GM19455 (cell line): ENCODE measurements at regions not wholly inside any gene's neighbourhood (a gene's known extent, or its start where the extent isn't known, plus 50 kb on each side); places are given as distances from the start of the nearest gene placed in this dataset.

Experiments
- ATAC-seq: cut with Tn5 transposase; IDR thresholded peaks from one replicate; pipeline ENCODE4 v1.9.1; 2021; ENCODE audit not compliant: unreplicated experiment

DNA sequence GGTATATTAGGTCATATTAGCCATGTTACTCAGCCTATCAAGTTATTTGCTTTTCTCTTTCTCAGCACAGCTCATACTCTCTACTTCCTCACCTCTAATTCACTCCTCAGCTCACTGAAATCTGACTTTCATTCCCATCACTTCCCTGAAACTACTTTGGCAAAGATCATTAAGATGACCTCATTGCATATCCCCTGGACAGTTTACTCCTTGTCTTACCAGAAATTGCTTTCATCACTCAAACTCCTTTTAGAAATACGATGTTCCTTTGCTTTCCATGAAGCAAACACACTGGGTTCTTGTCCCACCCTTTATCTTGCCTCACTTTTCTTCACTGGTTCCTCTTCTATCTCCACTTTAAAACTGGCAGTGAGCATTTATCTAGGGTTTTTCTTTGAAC is 354.4 kb downstream of the TUSC7 start:
- no peak for ATAC-seq

DNA sequence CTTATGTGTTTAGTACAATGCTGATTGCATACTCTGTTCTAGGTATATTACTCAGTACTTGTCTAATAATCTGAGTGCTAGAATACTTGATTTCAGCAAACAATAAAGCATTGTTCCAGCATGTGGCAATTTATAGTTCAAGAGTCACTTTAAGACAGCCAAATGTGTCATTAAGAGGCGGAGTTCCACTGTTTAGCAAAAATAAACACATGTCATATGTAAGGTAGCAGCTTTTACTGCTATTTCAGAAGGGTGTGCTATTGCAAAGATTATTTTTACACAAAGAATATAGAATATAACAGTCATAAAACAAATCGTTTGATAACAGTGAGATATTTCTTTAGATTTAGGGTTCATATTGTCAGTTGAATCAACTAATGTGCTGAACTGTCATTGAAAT is 358.7 kb downstream of the TUSC7 start:
- no peak for ATAC-seq

DNA sequence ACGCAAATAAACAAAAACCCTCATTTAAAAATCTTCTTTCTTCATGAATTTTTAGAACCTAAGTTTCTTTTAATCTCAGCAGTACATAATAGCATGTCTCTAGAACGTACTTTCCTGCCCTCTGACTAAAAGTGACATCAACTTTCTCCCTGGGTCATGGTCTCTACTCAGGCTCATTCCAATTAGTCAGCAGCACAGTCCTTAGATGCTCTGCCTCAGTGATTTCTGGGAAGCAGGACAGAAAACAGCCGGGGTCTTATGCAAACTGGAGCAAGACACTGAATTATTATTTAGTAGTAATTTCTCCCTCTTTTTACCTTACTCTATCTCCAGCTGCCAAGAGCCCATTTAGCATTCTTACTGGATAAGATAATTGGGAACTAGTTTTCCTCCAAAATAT is 365.2 kb downstream of the TUSC7 start:
- no peak for ATAC-seq

DNA sequence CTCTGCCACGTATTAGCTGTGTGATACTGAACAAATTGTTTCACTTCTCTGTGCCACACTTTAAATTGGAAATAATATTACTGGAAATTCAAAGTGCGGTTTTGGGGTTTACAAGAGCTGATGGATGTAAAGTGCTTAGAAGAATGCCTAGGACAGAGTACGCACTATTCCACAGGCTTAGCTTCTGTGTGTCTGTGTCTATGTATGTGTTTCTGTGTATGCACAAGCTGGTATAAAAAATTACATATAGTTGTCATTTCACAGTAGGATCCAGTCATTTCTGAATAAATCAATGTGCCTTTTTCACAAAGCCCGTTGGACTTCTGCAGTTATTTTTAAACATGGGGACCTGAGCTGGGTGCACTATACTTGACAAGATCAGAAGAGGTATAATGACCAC is 370.4 kb downstream of the TUSC7 start:
- no peak for ATAC-seq

DNA sequence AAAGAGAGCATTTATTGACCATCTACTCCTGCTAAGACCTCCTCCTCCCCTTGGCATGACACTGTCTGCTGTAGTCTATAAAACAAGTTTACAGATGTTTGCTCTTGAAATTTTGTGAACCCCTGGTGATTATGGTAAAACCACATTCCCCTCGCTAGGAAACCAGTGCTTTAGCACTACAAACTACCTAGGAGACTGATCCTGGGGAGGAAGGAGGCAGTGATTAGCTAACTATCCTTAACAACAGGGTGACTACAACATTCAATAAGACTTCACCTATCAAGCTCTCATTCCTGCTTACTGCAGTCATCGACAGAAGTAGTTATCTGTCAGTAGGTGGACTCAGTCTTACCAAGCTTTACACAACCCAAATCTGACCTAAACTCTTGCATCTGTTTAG is 371.3 kb downstream of the TUSC7 start:
- no peak for ATAC-seq

DNA sequence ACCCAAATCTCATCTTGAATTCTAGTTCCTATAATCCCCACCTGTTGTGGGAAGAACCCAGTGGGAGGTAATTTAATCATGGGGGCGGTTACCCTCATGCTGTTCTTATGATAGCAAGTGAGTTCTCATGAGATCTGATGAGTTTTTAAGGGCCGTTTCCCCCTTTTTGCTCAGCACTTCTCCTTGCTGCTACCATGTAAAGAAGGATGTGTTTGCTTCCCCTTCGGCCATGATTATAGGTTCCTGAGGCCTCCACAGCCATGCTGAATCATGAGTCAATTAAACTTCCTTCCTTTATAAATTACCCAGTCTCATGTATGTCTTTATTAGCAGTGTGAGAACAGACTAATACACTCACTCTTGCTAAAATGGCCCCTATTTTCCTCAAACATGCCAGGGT is 374.7 kb downstream of the TUSC7 start:
- no peak for ATAC-seq

DNA sequence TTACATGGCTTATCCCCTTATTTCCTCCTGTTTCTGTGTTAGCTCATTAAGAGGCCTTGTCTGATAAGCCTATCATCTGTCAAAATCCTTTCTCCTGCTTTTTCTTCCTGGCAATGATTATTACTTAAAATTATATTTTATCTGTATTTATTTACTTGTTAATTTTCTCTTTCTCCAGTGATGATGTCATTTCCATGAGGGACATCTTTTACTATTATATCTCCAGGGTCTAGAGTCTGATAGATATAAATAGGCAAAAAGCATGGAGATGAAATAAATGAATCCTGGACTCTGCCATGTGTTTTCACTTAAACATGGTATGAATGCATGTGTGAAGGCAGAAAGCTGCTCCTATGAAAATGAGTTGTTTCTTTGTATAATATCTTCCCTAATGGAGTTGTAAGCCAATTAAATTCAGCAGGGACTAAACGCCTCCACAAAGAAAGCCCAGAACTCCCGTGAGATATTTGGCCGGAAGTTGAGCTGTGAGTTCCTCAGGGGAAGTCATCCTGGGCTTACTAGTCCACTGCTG is 375.2 kb downstream of the TUSC7 start:
- no peak for ATAC-seq

DNA sequence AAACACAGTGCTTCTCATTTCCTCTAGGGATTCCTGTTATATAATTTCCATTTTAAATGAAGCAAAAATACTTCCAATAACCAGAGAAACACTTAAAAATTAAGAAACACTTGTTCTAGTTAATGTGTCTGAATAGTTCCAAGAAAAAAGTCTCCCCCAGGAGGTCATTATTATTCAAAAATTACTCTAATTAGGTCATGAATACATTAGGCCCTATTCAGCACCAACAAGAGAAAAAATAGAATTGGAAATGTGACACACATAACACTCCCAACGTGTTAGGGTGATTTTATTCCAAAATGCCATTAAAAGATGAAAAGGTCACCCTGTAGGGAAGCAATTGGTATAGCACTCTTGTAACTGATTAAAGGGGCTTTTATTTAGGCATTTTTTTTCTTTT is 382.1 kb downstream of the TUSC7 start:
- no peak for ATAC-seq

DNA sequence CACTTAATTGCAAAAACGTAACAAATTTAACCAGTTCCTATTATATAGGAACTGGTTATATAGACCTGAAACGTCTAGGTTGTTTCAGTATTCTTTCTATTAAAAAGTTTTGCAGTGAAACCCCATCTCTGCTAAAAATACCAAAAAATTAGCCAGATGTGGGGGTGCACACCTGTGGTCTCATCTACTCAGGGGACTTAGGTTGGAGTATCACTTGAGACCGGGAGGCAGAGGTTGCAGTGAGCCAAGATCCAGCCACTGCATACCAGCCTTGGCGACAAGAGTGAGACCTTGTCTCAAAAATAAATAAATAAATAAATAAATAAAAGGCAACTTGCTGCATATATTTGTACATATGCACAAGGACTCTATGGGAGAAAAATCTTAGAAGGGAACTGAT is 387.0 kb downstream of the TUSC7 start:
- ATAC-seq = no peak

DNA sequence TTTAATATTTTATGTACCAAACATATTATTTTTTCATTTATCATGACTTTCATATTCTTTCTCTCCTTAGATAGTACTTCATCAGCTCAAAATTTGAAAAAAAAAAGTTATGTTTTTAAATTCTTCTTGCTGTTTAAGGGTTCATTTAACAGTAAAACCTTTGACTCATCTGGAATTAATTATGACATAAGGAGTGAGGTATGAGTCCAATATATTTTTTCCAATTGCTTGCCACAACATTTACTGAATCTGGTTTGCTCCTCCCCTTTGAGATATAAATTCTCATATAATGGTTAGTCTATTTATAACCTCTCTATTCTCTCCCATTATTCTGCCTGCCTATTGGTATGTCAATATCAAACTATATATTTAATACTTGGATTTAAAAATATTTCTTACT is 387.8 kb downstream of the TUSC7 start:
- ATAC-seq = no peak

DNA sequence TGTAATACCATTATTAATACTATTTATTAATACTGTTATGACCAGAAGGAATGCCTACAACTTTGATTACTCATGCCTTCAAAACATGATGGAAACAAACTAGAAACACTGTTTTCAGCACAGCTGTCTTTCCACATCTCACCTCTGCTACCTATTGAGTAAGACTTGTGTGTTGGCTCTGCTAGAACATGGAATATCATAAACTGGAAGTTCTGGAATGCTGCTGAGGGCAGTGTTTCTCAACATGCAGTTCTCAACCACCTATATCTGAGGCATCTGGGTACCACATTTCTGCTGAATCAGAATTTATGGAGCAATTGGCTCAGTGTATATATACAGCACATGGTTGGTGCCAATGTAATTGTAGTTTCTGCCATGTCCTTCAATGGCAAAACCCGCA is 392.1 kb downstream of the TUSC7 start:
- ATAC-seq = no peak

DNA sequence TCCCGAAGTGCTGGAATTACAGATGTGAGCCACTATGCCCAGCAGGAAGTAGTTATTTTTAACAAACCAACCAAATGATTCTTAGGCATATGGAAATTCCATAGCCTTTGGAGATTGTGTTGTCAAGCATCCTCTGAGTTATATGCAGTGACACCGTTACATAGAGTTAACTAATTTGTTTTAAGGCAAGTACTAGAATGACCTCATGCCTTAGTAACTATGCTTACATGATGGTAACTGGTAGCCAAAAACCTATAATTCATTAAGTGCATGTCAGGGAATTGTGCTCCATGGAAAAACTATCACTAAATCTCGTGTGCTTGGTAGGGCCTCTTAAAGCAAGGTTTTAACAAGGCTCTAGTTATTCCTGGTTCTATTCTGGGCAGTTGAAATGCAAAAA is 392.8 kb downstream of the TUSC7 start:
- ATAC-seq = no peak

DNA sequence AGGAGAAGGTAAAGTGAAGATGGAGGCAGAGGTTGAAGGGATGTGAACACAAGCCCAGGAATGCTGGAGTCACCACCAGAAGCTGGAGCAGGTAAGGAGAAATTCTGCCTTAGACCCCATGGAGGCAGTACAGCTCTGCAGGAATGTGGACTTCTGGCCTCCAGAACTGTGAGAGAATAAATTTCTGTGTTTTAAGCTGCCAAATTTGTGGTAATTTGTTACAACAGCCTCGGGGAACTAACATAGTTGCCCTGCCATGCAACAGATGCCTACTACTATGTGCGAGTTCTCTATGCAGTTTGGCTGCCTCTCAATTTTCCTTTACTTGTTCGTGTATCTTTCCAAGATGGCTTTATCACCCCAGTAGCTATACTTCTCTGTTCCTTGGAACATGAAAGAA is 394.1 kb downstream of the TUSC7 start:
- ATAC-seq = no peak

DNA sequence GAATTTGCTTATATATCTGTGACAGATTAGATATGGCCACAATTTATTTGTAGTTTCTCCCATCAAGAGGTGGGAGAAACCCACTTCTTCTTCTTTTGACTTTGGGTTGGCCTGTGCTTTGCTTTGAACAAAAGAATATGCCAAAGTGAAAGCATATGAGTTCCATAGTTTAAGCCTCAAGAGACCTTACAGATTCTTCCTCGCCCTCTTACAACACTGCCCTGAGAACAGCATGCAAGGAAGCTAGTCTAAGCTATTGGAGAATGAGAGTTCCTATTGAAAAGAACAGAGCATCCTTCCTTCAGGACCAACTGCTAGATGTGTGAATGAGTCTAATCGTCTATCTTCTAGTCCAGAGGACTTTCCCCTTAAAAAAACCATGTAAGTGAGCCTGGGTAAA is 394.8 kb downstream of the TUSC7 start:
- no peak for ATAC-seq

DNA sequence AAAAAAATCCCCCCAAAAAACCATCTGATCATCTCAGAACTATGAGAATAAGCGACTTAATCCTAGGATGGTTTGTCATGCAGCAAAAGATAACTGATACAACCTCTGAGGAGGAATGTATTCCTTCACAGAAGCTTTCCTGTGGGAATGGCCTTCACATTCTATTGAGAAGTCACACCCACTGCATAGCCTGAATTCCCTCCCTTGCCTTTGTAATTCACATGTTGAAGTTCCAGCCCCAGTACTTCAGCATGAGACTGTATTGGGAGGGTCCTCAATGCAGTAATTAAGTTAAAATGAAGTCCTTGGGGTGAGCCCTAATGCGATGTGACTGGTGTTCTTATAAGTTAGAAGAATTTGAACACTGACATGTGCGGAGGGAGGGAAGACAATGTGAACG is 395.2 kb downstream of the TUSC7 start:
- ATAC-seq = no peak

DNA sequence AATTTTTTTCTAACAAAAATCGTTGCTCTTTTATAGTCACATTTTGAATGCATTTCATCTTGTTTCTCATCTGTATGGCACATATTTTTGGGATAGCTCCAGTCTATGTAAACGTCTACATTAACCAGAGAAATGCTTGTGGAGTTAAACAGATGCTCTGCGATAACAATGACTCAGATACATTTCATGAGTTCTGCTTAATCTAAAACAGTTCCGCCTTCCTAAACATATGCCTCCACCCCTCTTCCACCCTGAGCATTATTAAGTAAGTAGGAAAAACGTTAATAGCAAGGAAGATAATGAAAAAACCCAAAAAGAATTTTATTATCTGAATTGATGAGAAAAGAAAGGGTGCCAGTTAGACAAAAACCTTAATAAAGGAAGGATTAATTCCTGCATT is 396.1 kb downstream of the TUSC7 start:
- ATAC-seq = no peak

DNA sequence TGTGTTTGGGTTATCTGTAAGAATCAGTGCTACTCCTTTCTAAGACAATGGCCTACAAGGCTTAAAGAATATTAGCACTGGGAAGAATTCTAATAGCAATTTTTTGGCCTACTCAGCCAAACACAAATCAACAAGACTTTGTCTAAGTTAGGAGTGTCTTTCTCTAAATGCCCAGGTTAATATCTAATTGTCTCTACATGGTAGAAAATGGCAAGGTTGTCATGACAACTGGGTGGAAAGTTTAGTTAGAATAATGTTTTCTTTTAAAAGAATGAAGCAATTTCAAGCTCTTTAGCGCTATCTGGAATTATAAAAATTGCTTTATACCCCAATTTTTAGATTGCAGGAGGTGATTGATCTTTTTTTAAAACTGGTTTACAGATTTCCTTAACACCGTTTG is 396.8 kb downstream of the TUSC7 start:
- no peak for ATAC-seq

DNA sequence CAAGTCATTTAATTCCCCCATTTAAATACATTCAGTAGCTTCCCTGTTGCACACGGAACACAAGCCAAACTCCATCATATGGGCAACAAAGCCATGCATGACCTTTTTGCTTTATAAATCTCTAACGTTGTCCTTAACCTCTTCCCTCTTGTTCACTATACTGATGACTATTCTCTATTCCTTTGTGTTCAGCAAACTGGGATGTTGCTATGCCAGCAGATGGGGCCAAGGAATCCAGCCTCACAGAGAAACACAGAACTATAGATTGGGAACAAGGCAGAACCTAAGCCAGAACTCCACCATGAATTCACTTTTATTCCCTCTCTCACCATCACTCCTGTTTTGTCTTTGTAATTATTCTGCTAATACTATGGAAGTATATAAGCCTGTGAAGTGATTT is 398.4 kb downstream of the TUSC7 start:
- no peak for ATAC-seq

DNA sequence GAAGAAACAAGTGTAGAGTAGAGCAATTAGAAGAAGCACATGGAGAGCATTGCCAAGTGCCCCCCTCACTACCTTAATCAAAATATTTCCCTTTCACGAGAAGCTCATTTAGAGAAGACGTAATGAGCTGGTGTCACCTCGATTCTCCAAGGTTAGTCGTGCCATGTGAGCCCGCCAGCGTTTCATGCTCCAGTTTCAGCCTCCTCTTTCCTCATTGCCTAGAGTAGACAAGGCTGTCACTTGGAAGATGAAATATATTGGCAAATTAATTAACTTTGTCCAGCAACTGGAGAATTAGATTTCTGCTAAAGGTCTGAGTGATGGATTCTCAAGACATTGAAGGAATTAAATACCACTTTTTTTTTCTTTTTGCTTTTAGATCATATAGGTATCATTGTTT is 399.6 kb downstream of the TUSC7 start:
- ATAC-seq = no peak

DNA sequence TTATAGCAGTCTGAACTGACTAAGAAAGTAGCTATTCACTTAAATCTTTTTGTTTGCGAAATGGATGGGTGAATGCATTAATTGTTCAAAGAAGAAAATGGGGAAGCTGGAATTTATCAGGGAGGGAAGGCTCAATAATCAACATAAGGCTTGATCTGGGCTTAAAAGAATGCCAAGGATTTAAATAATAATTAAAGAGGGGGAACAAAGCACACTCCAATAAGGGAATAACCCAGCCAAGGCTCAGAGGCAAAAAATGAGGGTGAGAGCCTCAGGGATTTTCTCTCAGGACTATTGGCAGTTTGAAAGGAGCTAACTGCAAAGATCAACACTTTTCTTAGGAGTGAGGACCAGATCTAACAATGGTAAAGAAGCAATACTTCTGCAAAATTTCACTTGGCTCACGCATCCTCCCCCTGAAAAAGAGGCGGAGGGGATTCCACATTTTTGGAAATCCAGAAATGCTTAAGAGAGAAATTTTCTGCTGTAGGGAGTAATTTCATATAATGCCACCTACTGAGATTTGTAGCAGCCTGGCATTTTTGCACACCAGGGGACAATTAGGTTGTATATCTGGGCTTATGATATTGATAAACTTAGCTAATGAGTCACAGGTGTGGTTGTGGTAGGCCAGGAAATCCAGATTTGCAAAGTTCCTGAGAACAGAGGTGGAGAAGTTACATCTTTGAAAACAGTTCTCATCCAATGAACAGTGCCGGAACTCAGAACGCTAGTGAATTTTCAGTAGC is 405.1 kb downstream of the TUSC7 start:
- ATAC-seq = no peak

DNA sequence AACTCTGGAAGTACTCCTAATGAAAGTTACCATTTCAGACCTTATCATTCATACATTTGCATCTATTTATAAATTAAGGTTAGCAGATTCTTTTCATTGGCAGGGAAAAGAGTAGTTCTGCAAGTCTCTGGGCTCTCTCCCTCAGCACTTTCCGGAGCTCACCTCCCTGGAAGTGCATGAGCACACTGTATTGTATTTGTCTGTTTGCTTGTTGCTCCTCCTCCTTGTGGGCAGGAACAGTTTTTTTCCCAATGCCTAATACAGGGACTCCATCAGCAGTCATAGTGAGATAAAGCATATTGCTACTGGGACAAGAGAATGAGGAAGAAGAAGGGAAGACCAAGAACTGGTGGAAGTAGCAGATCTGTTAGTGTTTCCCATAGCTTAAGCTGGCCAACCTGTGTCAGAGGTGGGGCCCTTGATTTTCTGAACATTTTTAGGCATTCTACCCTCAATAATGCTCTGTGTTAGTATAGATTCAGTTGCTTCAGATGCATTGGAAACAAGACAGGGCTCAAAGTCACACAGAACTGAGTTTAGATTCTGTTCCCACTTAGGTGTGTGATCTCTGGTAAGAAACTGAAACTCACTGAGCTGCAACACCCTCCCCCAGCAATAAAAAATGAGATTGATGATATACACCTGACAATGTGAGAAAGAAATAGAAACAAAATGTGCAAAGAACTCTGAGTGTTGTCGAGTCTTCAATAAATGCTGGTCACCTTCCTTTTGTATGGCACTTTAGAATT is 407.8 kb downstream of the TUSC7 start:
- ATAC-seq = no peak

DNA sequence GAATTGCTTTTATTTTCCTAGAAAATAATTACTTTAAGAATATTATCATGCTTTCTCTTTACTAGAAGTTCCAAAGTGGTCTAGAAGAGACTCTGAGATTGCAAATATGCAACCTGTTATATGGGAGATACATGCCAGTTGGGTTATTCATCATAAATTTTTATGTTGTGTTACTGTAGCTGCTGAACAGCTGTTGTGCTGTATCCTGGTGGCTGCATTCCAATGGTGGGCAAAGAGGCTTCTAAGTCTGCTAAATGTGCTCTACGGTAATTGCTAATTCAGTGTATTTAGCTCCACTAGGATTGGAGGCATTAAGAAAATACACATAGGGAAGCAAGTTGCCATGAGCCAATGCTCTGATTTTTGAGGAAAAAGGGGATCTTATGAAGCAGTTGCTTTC is 409.0 kb downstream of the TUSC7 start:
- no peak for ATAC-seq

DNA sequence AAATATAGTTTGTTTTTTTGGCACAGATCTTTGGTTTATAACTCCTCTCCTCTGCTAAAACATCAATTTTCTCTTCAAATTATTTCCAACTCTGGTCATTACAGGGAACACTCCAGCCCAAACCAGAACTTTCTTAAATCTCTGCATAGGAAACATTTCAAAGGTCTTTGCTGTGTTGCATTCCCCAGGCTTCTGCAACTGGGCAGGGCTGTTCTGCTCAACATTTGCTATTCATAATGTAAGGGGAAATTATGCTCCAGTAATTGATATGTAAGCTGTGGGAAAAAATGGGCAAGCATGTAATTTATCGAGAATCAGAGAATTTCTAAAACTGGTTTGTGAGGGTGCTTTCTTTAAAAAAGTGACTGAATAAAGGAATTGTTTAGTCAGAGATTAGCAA is 410.4 kb downstream of the TUSC7 start:
- no peak for ATAC-seq
